CD4-positive, alpha-beta T cell (primary cell): ENCODE measurements at regions not wholly inside any gene's neighbourhood (a gene's known extent, or its start where the extent isn't known, plus 50 kb on each side); places are given as distances from the start of the nearest gene placed in this dataset.

ENCODE experiments used
- ATAC-seq: fragments of 200-7000 bp; cut with Tn5 transposase; one replicate; pipeline ENCODE4 v1.10.0; 2022; ENCODE audit warnings: mild to moderate bottlenecking; ENCODE audit not compliant: poor library complexity
- CTCF ChIA-PET: fragments of 350-600 bp; sonication (Branson Sonifier 250); formaldehyde crosslinking; loops from one replicate; lab custom pipeline; 2021; ENCODE audit warnings: antibody characterized with exemption, inconsistent platforms; lab: Charles Lee
- POLR2A ChIA-PET: fragments of 350-600 bp; sonication (Branson Sonifier 250); formaldehyde crosslinking; loops from one replicate; lab custom pipeline; 2021; ENCODE audit warnings: antibody characterized with exemption, inconsistent platforms; lab: Charles Lee
- DNase-seq, 14 experiments: peaks; one replicate each; pipeline ENCODE4 v3.0.0-alpha.2; 2013 to 2020; ENCODE audit warnings: mixed read lengths in 2 of 14
- H3K27ac ChIP-seq, 2 donors: one replicate each; pipeline versions ENCODE4 v1.5.1 to v1.7.0; 2013; ENCODE audit warnings: low read length in 2 of 2, low read depth in 1 of 2, mild to moderate bottlenecking in 1 of 2
- H3K27me3 ChIP-seq, 2 experiments: 1 replicate in 1 of 2; 2 replicates in 1 of 2; pipeline versions ENCODE4 v1.6.1 to v1.7.0; 2013; ENCODE audit warnings: low read length in 2 of 2, control low read depth in 1 of 2, mild to moderate bottlenecking in 1 of 2, moderate library complexity in 1 of 2; ENCODE audit not compliant: insufficient read depth in 2 of 2, control insufficient read depth in 1 of 2
- H3K36me3 ChIP-seq: one replicate; pipeline ENCODE4 v1.6.1; 2013; ENCODE audit warnings: low read length, control low read depth; ENCODE audit not compliant: insufficient read depth
- H3K4me1 ChIP-seq: one replicate; pipeline ENCODE4 v1.6.1; 2013; ENCODE audit warnings: low read length, control low read depth; ENCODE audit not compliant: insufficient read depth
- H3K4me3 ChIP-seq: one replicate; pipeline ENCODE4 v1.5.1; 2013; ENCODE audit warnings: mild to moderate bottlenecking, low read length, moderate library complexity
- H3K9me3 ChIP-seq, 2 experiments: 1 replicate in 1 of 2; 2 replicates in 1 of 2; pipeline versions ENCODE4 v1.6.1 to v1.7.0; 2013; ENCODE audit warnings: low read length in 2 of 2, mild to moderate bottlenecking in 2 of 2, control low read depth in 1 of 2, moderate library complexity in 1 of 2; ENCODE audit not compliant: control insufficient read depth in 1 of 2, insufficient read depth in 1 of 2
- H3K27ac Mint-ChIP-seq: one replicate; pipeline ENCODE4 v1.8.0; 2020; ENCODE audit warnings: mixed read lengths
- H3K27me3 Mint-ChIP-seq: one replicate; pipeline ENCODE4 v1.8.0; 2021; ENCODE audit warnings: mixed read lengths
- H3K36me3 Mint-ChIP-seq: one replicate; pipeline ENCODE4 v1.8.0; 2021; ENCODE audit warnings: low read depth, mixed read lengths
- H3K4me1 Mint-ChIP-seq: one replicate; pipeline ENCODE4 v1.8.0; 2021; ENCODE audit warnings: low read depth, mixed read lengths
- H3K4me3 Mint-ChIP-seq: one replicate; pipeline ENCODE4 v1.8.0; 2020; ENCODE audit warnings: mild to moderate bottlenecking, mixed read lengths
- H3K9me3 Mint-ChIP-seq: one replicate; pipeline ENCODE4 v1.8.0; 2020; ENCODE audit warnings: mixed read lengths
- intact Hi-C, 2 experiments: fragments of 100-400 bp; cut with DNase I in 1 of 2; cut with micrococcal nuclease in 1 of 2; formaldehyde crosslinking; loops; one replicate each; pipeline versions ENCODE4 v1.15.1 to v1.9.0; 2023 to 2025; cut with DNase I, micrococcal nuclease
- TF ChIP-seq, protein P1 (sequence below): fragments of 200-600 bp; IDR thresholded peaks from one replicate; pipeline ENCODE4 v1.8.0; 2022; ENCODE audit warnings: antibody characterized with exemption, mild to moderate bottlenecking

DNA sequence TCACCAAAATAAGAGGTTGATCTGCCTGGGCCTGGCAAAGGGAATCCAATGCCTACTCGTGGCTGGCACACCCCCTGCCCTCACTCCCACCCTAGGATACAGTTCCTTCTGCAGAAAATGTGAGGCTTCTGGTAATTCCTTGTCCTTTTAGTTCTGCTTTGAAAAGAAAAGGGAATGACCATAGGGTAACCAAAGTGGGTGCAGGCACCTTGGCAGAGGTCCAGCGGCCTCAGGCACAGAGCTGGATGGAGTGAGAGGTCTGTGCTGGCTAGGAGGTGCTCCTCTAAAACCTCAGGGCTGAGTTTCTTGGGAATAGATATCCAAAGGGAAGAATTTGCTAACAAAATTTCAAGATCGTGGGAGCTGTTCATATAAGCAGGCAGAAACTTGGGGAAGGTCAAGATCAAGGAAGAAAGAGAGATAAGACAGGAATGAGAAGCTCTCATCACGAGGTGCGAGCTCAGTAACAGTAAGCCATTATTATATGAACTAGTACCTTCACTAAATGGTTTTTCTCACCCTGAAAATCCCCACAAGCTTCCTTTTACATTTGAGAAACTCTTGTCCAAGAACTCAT, 293.1 kb upstream of the LYPLAL1 start:
- Mint-ChIP-seq H3K9me3 (peaks cover 8% of the 10 kb centered on the region), H3K4me1 (no peaks in the 10 kb centered on the region), H3K27ac (no peak overlapping the region), H3K36me3 (no peaks in the 10 kb centered on the region), H3K4me3 (no peak overlapping the region), H3K27me3 (no peaks in the 10 kb centered on the region)
- ChIA-PET CTCF (no interaction called here), POLR2A (no interaction called here)
- no peak overlapping the region for H3K27ac ChIP-seq
- H3K4me1 ChIP-seq: no peaks in the 10 kb centered on the region
- ATAC-seq: no peak
- peaks cover 0 to 14% of the 10 kb centered on the region in 2 experiments for H3K9me3 ChIP-seq
- no peak overlapping the region for H3K4me3 ChIP-seq
- intact Hi-C loops: no loop called here
- no peaks in the 10 kb centered on the region for H3K36me3 ChIP-seq
- TF ChIP-seq, protein P1, sequence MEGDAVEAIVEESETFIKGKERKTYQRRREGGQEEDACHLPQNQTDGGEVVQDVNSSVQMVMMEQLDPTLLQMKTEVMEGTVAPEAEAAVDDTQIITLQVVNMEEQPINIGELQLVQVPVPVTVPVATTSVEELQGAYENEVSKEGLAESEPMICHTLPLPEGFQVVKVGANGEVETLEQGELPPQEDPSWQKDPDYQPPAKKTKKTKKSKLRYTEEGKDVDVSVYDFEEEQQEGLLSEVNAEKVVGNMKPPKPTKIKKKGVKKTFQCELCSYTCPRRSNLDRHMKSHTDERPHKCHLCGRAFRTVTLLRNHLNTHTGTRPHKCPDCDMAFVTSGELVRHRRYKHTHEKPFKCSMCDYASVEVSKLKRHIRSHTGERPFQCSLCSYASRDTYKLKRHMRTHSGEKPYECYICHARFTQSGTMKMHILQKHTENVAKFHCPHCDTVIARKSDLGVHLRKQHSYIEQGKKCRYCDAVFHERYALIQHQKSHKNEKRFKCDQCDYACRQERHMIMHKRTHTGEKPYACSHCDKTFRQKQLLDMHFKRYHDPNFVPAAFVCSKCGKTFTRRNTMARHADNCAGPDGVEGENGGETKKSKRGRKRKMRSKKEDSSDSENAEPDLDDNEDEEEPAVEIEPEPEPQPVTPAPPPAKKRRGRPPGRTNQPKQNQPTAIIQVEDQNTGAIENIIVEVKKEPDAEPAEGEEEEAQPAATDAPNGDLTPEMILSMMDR: no peak
- no peak for DNase-seq
- no peaks in the 10 kb centered on the region for H3K27me3 ChIP-seq

DNA sequence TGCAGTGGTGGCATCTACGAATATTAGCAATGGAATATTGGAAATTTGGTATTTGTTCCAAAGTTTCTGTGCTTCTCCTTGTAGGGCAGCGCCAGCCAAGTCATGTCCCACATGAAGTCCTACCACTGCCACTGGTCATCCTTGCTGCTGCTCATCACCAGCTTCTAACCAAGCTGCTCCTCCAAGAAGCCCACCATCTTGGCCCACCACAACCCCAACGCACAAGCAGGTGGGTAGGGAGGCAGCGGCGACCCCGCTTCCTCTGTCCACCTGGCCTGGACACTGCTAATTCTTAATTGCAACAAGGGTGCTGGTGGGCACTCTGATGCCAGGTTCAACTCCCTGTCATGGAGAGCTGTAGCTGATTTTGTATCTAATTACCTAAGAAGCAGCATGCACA, 291.2 kb upstream of the LYPLAL1 start:
- Histone ChIP-seq H3K9me3 (peaks cover 0 to 14% of the 10 kb centered on the region in 2 experiments), H3K27me3 (no peaks in the 10 kb centered on the region), H3K36me3 (no peaks in the 10 kb centered on the region), H3K27ac (no peak overlapping the region), H3K4me1 (no peaks in the 10 kb centered on the region), H3K4me3 (no peak overlapping the region)
- Mint-ChIP-seq H3K4me3 (no peak overlapping the region), H3K27me3 (no peaks in the 10 kb centered on the region), H3K36me3 (no peaks in the 10 kb centered on the region), H3K27ac (no peak overlapping the region), H3K4me1 (no peaks in the 10 kb centered on the region), H3K9me3 (peaks cover 8% of the 10 kb centered on the region)
- ChIA-PET POLR2A (no interaction called here), CTCF (no interaction called here)
- DNase-seq: no peak
- intact Hi-C loops: no loop called here
- no peak for ATAC-seq
- TF ChIP-seq, protein P1: no peak

DNA sequence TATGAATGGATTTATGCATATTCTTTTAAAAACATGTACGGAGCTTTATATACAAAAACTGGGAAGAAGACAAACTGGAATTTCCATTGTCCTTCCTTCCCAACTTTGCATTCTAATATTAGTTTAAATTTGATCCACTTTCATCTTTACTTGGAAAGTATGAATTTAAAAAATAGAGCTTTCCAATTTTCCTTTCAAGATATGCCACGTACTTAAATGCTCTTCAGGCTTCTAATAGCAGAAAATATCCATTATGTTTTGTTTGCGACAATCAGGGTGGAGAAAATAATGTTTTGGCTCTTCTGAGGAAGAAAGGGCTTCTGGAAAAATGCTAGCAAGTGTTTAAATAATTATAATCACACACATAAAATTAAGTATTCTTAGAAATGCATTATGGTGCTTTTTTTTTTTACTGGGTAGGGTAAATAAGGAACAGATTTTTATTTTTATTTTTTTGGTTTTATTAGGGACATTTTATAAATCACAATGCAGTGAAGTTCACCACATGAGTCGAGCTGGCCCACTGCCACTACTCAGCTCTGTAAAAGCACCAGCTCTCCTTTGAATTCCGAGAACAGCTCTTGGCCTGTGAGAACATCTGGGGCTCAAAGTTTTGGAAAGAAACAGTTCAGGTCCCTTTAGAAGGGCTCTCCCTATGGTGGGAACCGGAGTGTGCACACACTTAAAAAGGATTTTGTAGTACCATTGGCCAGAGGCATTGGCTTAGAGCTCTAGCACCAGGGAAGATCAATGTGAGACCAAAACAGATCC, 287.4 kb upstream of the LYPLAL1 start:
- Mint-ChIP-seq H3K36me3 (no peaks in the 10 kb centered on the region), H3K4me1 (no peaks in the 10 kb centered on the region), H3K9me3 (peaks cover 8% of the 10 kb centered on the region), H3K27me3 (no peaks in the 10 kb centered on the region), H3K4me3 (no peak overlapping the region), H3K27ac (no peak overlapping the region)
- no peak for DNase-seq
- CTCF ChIA-PET: no interaction called here
- Histone ChIP-seq H3K27ac (no peak overlapping the region), H3K4me3 (no peak overlapping the region), H3K27me3 (no peaks in the 10 kb centered on the region), H3K9me3 (peaks cover 0 to 9% of the 10 kb centered on the region in 2 experiments), H3K36me3 (no peaks in the 10 kb centered on the region), H3K4me1 (no peaks in the 10 kb centered on the region)
- no peak for ATAC-seq
- TF ChIP-seq, protein P1: no peak
- intact Hi-C loops: no loop called here
- POLR2A ChIA-PET: no interaction called here
